ENCODE measurements at regions not wholly inside any gene's neighbourhood (a gene's known extent, or its start where the extent isn't known, plus 50 kb on each side); places are given as distances from the start of the nearest gene placed in this dataset.
"Not testable (repeated sequence)": the region's sequence is repeated elsewhere in the genome, so short reads cannot be mapped to it uniquely, and the experiment has no call there.

DNA sequence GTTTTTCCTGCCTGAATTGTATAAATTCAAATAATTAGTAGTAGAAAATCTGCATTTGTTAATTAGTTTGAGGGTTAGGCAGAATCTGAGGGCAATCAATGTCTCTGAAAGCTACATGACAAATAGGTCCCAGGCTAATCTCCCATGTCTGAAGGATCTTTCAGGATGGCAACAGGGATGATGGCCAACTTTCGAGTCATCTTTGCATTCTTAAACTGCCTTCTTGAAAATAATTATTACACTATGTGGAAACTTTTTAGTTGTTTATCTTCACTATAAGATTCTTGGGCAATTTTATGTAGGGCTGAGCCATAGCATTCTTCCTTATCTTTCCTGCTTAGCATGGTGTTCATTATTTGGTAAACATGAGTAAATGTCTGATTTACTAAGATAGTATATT, 490.3 kb upstream of the EPHA5 start:
- POLR2A ChIA-PET = no interaction called here
- Mint-ChIP-seq H3K4me3 (no peak overlapping the region), H3K4me1 (ENCODE audit: low read depth) (no peaks in the 10 kb centered on the region), H3K9me3 (peaks cover 8% of the 10 kb centered on the region), H3K27me3 (no peaks in the 10 kb centered on the region), H3K36me3 (ENCODE audit: low read depth) (no peaks in the 10 kb centered on the region), H3K27ac (no peak overlapping the region)
- no peak for ATAC-seq
- TF ChIP-seq, protein P1, sequence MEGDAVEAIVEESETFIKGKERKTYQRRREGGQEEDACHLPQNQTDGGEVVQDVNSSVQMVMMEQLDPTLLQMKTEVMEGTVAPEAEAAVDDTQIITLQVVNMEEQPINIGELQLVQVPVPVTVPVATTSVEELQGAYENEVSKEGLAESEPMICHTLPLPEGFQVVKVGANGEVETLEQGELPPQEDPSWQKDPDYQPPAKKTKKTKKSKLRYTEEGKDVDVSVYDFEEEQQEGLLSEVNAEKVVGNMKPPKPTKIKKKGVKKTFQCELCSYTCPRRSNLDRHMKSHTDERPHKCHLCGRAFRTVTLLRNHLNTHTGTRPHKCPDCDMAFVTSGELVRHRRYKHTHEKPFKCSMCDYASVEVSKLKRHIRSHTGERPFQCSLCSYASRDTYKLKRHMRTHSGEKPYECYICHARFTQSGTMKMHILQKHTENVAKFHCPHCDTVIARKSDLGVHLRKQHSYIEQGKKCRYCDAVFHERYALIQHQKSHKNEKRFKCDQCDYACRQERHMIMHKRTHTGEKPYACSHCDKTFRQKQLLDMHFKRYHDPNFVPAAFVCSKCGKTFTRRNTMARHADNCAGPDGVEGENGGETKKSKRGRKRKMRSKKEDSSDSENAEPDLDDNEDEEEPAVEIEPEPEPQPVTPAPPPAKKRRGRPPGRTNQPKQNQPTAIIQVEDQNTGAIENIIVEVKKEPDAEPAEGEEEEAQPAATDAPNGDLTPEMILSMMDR (IDR thresholded peaks at IDR 0.05) = no peak
- no peak for DNase-seq
- CTCF ChIA-PET = no interaction called here
- intact Hi-C loops (cut with micrococcal nuclease) = no loop called here

DNA sequence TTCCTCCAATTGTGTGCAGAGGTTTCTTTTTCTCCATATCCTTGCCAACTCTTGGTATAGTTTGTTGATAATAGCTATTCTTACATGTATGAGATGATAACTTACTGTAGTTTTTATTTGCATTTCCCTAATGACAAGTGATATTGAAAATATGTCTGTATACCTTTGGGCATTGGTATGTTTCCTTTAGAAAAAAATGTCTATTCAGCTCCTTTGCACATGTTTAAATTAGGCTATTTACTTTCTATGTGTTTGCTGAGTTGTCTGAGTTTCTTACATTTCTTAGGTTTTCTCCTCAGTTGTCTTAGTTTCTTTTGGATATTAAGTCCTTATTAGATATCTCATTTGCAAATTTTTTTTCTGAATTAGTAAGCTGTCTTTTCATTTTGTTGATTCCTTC, 487.3 kb upstream of the EPHA5 start:
- intact Hi-C loops (cut with micrococcal nuclease) = no loop called here
- no peak for DNase-seq
- H3K36me3 Mint-ChIP-seq (ENCODE audit: low read depth) = no peaks in the 10 kb centered on the region
- no peaks in the 10 kb centered on the region for H3K27me3 Mint-ChIP-seq
- H3K4me1 Mint-ChIP-seq (ENCODE audit: low read depth) = no peaks in the 10 kb centered on the region
- ChIA-PET CTCF (no interaction called here), POLR2A (no interaction called here)
- no peaks in the 10 kb centered on the region for H3K9me3 Mint-ChIP-seq
- no peak overlapping the region for H3K27ac Mint-ChIP-seq
- no peak for ATAC-seq
- no peak overlapping the region for H3K4me3 Mint-ChIP-seq
- TF ChIP-seq, protein P1 (IDR thresholded peaks at IDR 0.05) = no peak

DNA sequence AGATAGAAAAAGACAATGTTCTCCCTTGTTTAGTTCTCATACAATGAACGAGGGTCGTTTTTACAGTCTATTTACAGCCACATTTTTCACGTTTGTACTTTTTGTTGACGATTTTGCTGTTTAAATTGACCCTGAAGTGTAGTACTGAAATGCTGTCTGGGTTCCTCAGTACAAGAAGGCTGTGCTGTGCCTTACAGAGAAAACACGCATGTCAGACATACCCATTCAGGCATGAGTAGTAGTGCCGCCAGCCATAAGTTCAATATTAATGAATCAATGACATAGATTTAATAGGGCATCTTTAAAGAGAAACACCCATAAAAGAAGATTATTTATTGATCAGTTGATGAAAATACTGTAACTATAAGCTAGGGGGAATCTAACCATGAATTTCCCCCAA, 459.8 kb upstream of the EPHA5 start:
- Mint-ChIP-seq H3K27ac (no peak overlapping the region), H3K4me1 (ENCODE audit: low read depth) (no peaks in the 10 kb centered on the region), H3K36me3 (ENCODE audit: low read depth) (no peaks in the 10 kb centered on the region), H3K9me3 (no peaks in the 10 kb centered on the region), H3K4me3 (no peak overlapping the region), H3K27me3 (no peaks in the 10 kb centered on the region)
- CTCF ChIA-PET = no interaction called here
- POLR2A ChIA-PET = no interaction called here
- intact Hi-C loops (cut with micrococcal nuclease) = no loop called here
- ATAC-seq (no peak), DNase-seq (no peak)
- TF ChIP-seq, protein P1 (IDR thresholded peaks at IDR 0.05) = no peak

DNA sequence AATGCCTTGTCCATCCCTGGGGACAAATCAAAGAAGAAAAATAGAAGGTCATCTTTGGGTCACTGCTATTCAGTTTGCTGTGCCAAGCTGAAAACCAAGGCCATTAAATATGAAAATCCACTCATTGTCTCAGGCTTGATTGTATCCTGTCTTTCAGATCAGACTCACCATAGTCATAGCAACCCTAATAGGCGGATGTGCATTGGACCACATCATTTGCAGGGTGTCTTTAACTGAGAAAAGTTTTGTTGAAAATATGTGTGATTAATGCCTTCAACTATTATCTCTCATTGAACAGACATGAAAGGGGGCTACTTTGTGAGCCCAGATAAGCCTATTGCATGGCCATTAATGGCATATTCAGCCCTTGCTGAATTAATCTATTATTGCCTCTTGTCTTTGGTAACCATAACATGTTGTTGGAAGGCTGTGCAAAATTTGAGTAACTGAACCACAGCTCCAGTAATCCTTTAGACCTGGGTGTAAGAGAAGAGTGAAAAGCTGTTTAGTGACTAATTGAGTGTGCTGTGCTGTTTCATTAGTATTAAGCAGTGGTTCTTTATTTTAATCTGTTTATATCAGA, 453.6 kb upstream of the EPHA5 start:
- POLR2A ChIA-PET = no interaction called here
- DNase-seq (no peak), ATAC-seq (no peak)
- no peak overlapping the region for H3K4me3 Mint-ChIP-seq
- intact Hi-C loops (cut with micrococcal nuclease) = no loop called here
- H3K27me3 Mint-ChIP-seq = no peaks in the 10 kb centered on the region
- TF ChIP-seq, protein P1 (IDR thresholded peaks at IDR 0.05) = no peak
- no peaks in the 10 kb centered on the region for H3K4me1 Mint-ChIP-seq (ENCODE audit: low read depth)
- H3K27ac Mint-ChIP-seq = no peak overlapping the region
- CTCF ChIA-PET = no interaction called here
- no peaks in the 10 kb centered on the region for H3K36me3 Mint-ChIP-seq (ENCODE audit: low read depth)
- H3K9me3 Mint-ChIP-seq = peaks cover 1% of the 10 kb centered on the region

DNA sequence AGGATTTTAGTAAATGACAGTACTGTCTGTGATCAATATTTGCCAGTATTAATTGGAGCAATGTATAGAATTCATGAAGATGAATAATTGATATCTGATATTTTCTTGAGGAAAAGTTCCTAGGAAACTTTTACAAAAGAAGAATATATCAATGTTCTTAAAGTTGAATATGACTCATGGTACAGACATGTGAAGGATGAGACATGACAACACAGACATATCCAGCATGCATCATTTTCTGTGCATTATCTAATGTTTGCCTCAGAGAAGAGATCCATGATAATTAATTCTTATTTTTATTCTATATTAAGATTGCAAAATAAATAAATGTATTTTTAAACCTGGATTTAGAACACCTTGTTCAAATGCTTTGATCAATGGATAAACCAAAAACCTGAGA, 452.9 kb upstream of the EPHA5 start:
- no peaks in the 10 kb centered on the region for H3K4me1 Mint-ChIP-seq (ENCODE audit: low read depth)
- intact Hi-C loops (cut with micrococcal nuclease) = no loop called here
- no peak for ATAC-seq
- H3K27ac Mint-ChIP-seq = no peak overlapping the region
- H3K4me3 Mint-ChIP-seq = no peak overlapping the region
- ChIA-PET CTCF (no interaction called here), POLR2A (no interaction called here)
- TF ChIP-seq, protein P1 (IDR thresholded peaks at IDR 0.05) = no peak
- DNase-seq = no peak
- no peaks in the 10 kb centered on the region for H3K36me3 Mint-ChIP-seq (ENCODE audit: low read depth)
- H3K27me3 Mint-ChIP-seq = no peaks in the 10 kb centered on the region
- peaks cover 1% of the 10 kb centered on the region for H3K9me3 Mint-ChIP-seq

DNA sequence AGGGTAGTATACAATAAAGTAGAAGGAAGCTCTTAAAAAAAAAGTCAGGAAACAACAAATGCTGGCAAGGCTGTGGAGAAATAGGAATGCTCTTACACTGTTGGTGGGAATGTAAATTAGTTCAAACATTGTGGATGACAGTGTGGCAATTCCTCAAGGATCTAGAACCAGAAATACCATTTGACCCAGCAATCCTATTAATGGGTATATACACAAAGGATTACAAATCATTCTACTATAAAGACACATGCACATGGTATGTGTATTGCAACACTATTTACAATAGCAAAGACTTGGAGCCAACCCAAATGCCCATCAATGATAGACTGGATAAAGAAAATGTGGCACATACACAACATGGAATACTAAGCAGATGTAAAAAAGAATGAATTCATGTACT, 444.9 kb upstream of the EPHA5 start:
- H3K27me3 Mint-ChIP-seq; ATAC-seq; H3K4me3 Mint-ChIP-seq; DNase-seq; CTCF ChIA-PET; POLR2A ChIA-PET; H3K27ac Mint-ChIP-seq; H3K4me1 Mint-ChIP-seq (ENCODE audit: low read depth); H3K36me3 Mint-ChIP-seq (ENCODE audit: low read depth); intact Hi-C loops (cut with micrococcal nuclease): not testable (repeated sequence)
- H3K9me3 Mint-ChIP-seq = peaks cover 15% of the 10 kb centered on the region

Data from activated CD8-positive, alpha-beta T cell treated with anti-CD3 and anti-CD28 coated beads for 36 hours (primary cell).